ENCODE measurements at regions not wholly inside any gene's neighbourhood (a gene's known extent, or its start where the extent isn't known, plus 50 kb on each side); places are given as distances from the start of the nearest gene placed in this dataset.

GRCh38 chr10:64952042-64952441 is 1430.8 kb downstream of the REEP3 start:
- Histone ChIP-seq H3K4me3 (no peak overlapping the region), H3K4me1 (no peaks in the 10 kb centered on the region), H3K9me3 (no peaks in the 10 kb centered on the region), H3K27ac (no peak overlapping the region), H3K36me3 (no peaks in the 10 kb centered on the region), H3K27me3 (no peaks in the 10 kb centered on the region)
- intact Hi-C loops (cut with DNase I; ENCODE audit: low total_unique reads) = no loop called here
- TF ChIP-seq, protein P1, sequence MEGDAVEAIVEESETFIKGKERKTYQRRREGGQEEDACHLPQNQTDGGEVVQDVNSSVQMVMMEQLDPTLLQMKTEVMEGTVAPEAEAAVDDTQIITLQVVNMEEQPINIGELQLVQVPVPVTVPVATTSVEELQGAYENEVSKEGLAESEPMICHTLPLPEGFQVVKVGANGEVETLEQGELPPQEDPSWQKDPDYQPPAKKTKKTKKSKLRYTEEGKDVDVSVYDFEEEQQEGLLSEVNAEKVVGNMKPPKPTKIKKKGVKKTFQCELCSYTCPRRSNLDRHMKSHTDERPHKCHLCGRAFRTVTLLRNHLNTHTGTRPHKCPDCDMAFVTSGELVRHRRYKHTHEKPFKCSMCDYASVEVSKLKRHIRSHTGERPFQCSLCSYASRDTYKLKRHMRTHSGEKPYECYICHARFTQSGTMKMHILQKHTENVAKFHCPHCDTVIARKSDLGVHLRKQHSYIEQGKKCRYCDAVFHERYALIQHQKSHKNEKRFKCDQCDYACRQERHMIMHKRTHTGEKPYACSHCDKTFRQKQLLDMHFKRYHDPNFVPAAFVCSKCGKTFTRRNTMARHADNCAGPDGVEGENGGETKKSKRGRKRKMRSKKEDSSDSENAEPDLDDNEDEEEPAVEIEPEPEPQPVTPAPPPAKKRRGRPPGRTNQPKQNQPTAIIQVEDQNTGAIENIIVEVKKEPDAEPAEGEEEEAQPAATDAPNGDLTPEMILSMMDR (IDR thresholded peaks at IDR 0.05) = no peak
- DNase-seq = no peak

- TF ChIP-seq, protein P1 (IDR thresholded peaks at IDR 0.05) = no peak
- Histone ChIP-seq H3K36me3 (no peaks in the 10 kb centered on the region), H3K9me3 (no peaks in the 10 kb centered on the region), H3K27me3 (no peaks in the 10 kb centered on the region), H3K4me1 (no peaks in the 10 kb centered on the region), H3K27ac (no peak overlapping the region), H3K4me3 (no peak overlapping the region)
- no peak for DNase-seq
- intact Hi-C loops (cut with DNase I; ENCODE audit: low total_unique reads) = no loop called here
Observed at GRCh38 chr10:64956441-64956840, 1435.2 kb downstream of the REEP3 start.

DNA sequence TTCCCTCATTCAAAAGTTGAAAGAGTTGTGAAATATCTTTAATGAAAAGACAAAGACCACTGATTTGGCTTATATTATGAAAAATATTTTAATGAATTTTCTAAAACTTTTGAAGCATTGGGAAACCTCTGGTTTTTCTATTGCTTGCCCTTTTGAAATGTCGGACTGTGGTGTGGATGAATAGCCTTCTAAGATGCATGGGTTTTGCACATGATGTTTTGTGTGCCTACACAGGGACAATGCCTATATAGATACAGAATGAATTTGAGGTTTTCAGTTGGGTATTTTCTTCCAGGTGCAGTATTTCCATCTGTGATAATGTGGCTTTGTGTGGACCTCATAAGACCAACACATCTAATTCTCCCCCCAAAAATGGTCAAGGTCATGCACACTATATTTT is 1437.9 kb downstream of the REEP3 start:
- H3K36me3 ChIP-seq = no peaks in the 10 kb centered on the region
- H3K9me3 ChIP-seq = no peaks in the 10 kb centered on the region
- H3K27ac ChIP-seq = no peak overlapping the region
- no peaks in the 10 kb centered on the region for H3K27me3 ChIP-seq
- intact Hi-C loops (cut with DNase I; ENCODE audit: low total_unique reads) = no loop called here
- DNase-seq = no peak
- no peaks in the 10 kb centered on the region for H3K4me1 ChIP-seq
- no peak overlapping the region for H3K4me3 ChIP-seq
- TF ChIP-seq, protein P1 (IDR thresholded peaks at IDR 0.05) = no peak

DNA sequence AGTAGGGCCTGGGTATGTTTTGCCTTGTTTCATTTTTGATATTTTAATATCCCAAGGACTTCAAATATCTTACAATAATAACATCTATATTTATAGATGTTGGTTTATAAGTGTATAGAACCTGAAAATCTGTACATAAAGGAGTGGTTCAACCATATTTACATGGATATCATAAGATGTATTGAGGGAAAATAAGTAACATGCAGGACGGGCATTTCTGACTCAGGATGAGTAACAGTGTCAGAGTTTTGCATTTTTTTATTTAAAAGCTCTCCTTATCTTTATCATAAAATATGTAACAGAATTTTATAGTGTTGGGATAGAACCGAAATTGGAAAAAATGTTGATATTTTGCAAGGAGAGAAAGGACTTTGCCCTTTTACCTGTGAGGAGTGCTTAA is 1438.7 kb downstream of the REEP3 start:
- Histone ChIP-seq H3K27ac (no peak overlapping the region), H3K4me1 (no peaks in the 10 kb centered on the region), H3K9me3 (no peaks in the 10 kb centered on the region), H3K36me3 (no peaks in the 10 kb centered on the region), H3K4me3 (no peak overlapping the region), H3K27me3 (no peaks in the 10 kb centered on the region)
- no peak for DNase-seq
- TF ChIP-seq, protein P1 (IDR thresholded peaks at IDR 0.05) = no peak
- intact Hi-C loops (cut with DNase I; ENCODE audit: low total_unique reads) = no loop called here

- H3K27me3 ChIP-seq = no peaks in the 10 kb centered on the region
- H3K36me3 ChIP-seq = no peaks in the 10 kb centered on the region
- intact Hi-C loops (cut with DNase I; ENCODE audit: low total_unique reads) = no loop called here
- H3K4me1 ChIP-seq = no peaks in the 10 kb centered on the region
- no peak for DNase-seq
- H3K9me3 ChIP-seq = no peaks in the 10 kb centered on the region
- no peak overlapping the region for H3K4me3 ChIP-seq
- no peak overlapping the region for H3K27ac ChIP-seq
- TF ChIP-seq, protein P1 (IDR thresholded peaks at IDR 0.05) = no peak
Observed at GRCh38 chr10:64973391-64973790, 1452.2 kb downstream of the REEP3 start.

DNA sequence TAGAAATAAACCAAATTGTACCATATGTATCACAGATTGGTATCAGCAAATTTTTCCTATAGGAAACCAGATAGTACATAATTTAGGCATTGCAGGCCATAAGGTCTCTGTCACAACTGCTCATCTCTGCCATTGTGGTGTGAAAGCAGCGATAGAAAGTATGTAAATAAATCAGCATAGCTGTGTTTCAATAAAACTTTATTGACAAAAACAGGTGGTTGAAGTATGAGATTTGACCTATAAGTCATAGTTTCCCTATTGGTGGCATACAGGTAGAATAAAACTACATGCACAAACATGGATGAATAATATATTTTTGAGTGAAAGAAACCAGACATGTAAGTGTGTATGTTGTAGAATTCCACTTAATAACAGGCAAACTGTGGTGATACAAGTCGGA is 1454.9 kb downstream of the REEP3 start:
- H3K9me3 ChIP-seq = no peaks in the 10 kb centered on the region
- intact Hi-C loops (cut with DNase I; ENCODE audit: low total_unique reads) = no loop called here
- H3K4me1 ChIP-seq = no peaks in the 10 kb centered on the region
- no peak overlapping the region for H3K27ac ChIP-seq
- TF ChIP-seq, protein P1 (IDR thresholded peaks at IDR 0.05) = no peak
- DNase-seq = no peak
- no peaks in the 10 kb centered on the region for H3K36me3 ChIP-seq
- no peaks in the 10 kb centered on the region for H3K27me3 ChIP-seq
- H3K4me3 ChIP-seq = no peak overlapping the region
